Liver (tissue), 3 donors: ENCODE measurements at regions not wholly inside any gene's neighbourhood (a gene's known extent, or its start where the extent isn't known, plus 50 kb on each side); places are given as distances from the start of the nearest gene placed in this dataset.

Source experiments
- FOXA1 ChIP-seq: IDR thresholded peaks from 2 replicates; pipeline ENCODE4 v1.6.1; 2016; ENCODE audit warnings: antibody characterized with exemption
- GABPA ChIP-seq, 2 donors: IDR thresholded peaks in 1 of 2; conservative IDR thresholded peaks in 1 of 2; 2 replicates each; pipeline ENCODE4 v1.6.1; 2016; ENCODE audit warnings: antibody characterized with exemption in 2 of 2, mild to moderate bottlenecking in 1 of 2, moderate library complexity in 1 of 2
- HNF4A ChIP-seq, 2 donors: conservative IDR thresholded peaks; 2 replicates each; pipeline ENCODE4 v1.6.1; 2016; ENCODE audit warnings: antibody characterized with exemption in 2 of 2, mild to moderate bottlenecking in 2 of 2
- JUND ChIP-seq, 2 donors: IDR thresholded peaks; 2 replicates each; pipeline ENCODE4 v1.6.1; 2016; ENCODE audit warnings: antibody characterized with exemption in 2 of 2
- RAD21 ChIP-seq, 2 donors: IDR thresholded peaks; 2 replicates each; pipeline ENCODE4 v1.6.1; 2016; ENCODE audit warnings: antibody characterized with exemption in 2 of 2, mild to moderate bottlenecking in 2 of 2
- RXRA ChIP-seq, 2 donors: IDR thresholded peaks; 2 replicates each; pipeline ENCODE4 v1.6.1; 2017 to 2018; ENCODE audit warnings: antibody characterized with exemption in 2 of 2, mild to moderate bottlenecking in 1 of 2
- TAF1 ChIP-seq: conservative IDR thresholded peaks from 2 replicates; pipeline ENCODE4 v1.6.1; 2016; ENCODE audit warnings: antibody characterized with exemption, mild to moderate bottlenecking
- YY1 ChIP-seq: IDR thresholded peaks from 2 replicates; pipeline ENCODE4 v1.6.1; 2016; ENCODE audit warnings: antibody characterized with exemption, mild to moderate bottlenecking
- TF ChIP-seq, protein P1 (sequence below): IDR thresholded peaks from 2 replicates; pipeline ENCODE4 v1.6.1; 2016; ENCODE audit warnings: antibody characterized with exemption
- TF ChIP-seq, protein P2 (sequence below): fragments of 150-350 bp; IDR thresholded peaks from 2 replicates; pipeline ENCODE4 v1.5.1; 2017; ENCODE audit warnings: improper control_type of control experiment, low read depth, low read length; ENCODE audit not compliant: missing input control
- TF ChIP-seq, protein P3 (sequence below): IDR thresholded peaks from 2 replicates; pipeline ENCODE4 v1.6.1; 2016; ENCODE audit warnings: antibody characterized with exemption, mild to moderate bottlenecking
- TF ChIP-seq, protein P4 (sequence below): IDR thresholded peaks from 2 replicates; pipeline ENCODE4 v1.6.1; 2016; ENCODE audit warnings: antibody characterized with exemption
- TF ChIP-seq, protein P5 (sequence below): IDR thresholded peaks from 2 replicates; pipeline ENCODE4 v1.6.1; 2016; ENCODE audit warnings: antibody characterized with exemption
- donor health status: healthy.
- donor health status: healthy.

DNA sequence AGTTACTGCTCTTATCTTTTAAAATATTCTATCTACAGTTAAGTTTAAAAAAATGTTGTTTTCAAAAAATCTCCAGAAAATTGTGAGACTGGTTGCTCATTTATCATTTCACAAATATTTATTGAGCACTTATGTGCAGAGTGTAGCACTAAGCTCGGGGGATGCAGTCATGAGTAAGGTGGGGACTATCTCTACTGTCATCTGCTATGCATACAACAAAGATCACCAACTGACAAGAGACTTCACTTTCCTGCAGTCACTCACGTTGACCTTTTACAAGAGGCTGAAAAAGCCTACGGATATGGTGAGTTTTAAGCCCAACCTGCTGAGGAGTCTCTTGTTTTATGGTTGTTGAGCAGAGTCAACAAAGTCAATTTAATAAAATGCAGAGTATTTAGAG, 392.5 kb downstream of the KLF12 start:
- TF ChIP-seq, protein P1, sequence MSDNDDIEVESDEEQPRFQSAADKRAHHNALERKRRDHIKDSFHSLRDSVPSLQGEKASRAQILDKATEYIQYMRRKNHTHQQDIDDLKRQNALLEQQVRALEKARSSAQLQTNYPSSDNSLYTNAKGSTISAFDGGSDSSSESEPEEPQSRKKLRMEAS, result no peak
- TF ChIP-seq, protein P2, sequence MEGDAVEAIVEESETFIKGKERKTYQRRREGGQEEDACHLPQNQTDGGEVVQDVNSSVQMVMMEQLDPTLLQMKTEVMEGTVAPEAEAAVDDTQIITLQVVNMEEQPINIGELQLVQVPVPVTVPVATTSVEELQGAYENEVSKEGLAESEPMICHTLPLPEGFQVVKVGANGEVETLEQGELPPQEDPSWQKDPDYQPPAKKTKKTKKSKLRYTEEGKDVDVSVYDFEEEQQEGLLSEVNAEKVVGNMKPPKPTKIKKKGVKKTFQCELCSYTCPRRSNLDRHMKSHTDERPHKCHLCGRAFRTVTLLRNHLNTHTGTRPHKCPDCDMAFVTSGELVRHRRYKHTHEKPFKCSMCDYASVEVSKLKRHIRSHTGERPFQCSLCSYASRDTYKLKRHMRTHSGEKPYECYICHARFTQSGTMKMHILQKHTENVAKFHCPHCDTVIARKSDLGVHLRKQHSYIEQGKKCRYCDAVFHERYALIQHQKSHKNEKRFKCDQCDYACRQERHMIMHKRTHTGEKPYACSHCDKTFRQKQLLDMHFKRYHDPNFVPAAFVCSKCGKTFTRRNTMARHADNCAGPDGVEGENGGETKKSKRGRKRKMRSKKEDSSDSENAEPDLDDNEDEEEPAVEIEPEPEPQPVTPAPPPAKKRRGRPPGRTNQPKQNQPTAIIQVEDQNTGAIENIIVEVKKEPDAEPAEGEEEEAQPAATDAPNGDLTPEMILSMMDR, result no peak
- TF ChIP-seq JUND (IDR thresholded peaks at IDR 0.05) (no peak), TAF1 (no peak), GABPA (IDR thresholded peaks at IDR 0.05 in 1 of 2, conservative IDR thresholded peaks at IDR 0.05 in 1 of 2) (no peak), YY1 (no peak), FOXA1 (no peak), HNF4A (conservative IDR thresholded peaks at IDR 0.05) (no peak), RXRA (IDR thresholded peaks at IDR 0.05) (no peak), RAD21 (IDR thresholded peaks at IDR 0.05) (no peak)
- TF ChIP-seq, protein P3, sequence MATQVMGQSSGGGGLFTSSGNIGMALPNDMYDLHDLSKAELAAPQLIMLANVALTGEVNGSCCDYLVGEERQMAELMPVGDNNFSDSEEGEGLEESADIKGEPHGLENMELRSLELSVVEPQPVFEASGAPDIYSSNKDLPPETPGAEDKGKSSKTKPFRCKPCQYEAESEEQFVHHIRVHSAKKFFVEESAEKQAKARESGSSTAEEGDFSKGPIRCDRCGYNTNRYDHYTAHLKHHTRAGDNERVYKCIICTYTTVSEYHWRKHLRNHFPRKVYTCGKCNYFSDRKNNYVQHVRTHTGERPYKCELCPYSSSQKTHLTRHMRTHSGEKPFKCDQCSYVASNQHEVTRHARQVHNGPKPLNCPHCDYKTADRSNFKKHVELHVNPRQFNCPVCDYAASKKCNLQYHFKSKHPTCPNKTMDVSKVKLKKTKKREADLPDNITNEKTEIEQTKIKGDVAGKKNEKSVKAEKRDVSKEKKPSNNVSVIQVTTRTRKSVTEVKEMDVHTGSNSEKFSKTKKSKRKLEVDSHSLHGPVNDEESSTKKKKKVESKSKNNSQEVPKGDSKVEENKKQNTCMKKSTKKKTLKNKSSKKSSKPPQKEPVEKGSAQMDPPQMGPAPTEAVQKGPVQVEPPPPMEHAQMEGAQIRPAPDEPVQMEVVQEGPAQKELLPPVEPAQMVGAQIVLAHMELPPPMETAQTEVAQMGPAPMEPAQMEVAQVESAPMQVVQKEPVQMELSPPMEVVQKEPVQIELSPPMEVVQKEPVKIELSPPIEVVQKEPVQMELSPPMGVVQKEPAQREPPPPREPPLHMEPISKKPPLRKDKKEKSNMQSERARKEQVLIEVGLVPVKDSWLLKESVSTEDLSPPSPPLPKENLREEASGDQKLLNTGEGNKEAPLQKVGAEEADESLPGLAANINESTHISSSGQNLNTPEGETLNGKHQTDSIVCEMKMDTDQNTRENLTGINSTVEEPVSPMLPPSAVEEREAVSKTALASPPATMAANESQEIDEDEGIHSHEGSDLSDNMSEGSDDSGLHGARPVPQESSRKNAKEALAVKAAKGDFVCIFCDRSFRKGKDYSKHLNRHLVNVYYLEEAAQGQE, result no peak
- TF ChIP-seq, protein P4, sequence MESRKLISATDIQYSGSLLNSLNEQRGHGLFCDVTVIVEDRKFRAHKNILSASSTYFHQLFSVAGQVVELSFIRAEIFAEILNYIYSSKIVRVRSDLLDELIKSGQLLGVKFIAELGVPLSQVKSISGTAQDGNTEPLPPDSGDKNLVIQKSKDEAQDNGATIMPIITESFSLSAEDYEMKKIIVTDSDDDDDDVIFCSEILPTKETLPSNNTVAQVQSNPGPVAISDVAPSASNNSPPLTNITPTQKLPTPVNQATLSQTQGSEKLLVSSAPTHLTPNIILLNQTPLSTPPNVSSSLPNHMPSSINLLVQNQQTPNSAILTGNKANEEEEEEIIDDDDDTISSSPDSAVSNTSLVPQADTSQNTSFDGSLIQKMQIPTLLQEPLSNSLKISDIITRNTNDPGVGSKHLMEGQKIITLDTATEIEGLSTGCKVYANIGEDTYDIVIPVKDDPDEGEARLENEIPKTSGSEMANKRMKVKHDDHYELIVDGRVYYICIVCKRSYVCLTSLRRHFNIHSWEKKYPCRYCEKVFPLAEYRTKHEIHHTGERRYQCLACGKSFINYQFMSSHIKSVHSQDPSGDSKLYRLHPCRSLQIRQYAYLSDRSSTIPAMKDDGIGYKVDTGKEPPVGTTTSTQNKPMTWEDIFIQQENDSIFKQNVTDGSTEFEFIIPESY, result no peak
- TF ChIP-seq, protein P5, sequence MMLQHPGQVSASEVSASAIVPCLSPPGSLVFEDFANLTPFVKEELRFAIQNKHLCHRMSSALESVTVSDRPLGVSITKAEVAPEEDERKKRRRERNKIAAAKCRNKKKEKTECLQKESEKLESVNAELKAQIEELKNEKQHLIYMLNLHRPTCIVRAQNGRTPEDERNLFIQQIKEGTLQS, result no peak
